Erythroblast (primary cell): ENCODE measurements at regions not wholly inside any gene's neighbourhood (a gene's known extent, or its start where the extent isn't known, plus 50 kb on each side); places are given as distances from the start of the nearest gene placed in this dataset.

Experiments used
- GATA1 ChIP-seq: IDR thresholded peaks from 2 replicates; pipeline ENCODE4 v1.6.1; 2011; ENCODE audit warnings: low read depth, mild to moderate bottlenecking, control low read depth, low read length, moderate library complexity
- POLR2A ChIP-seq: IDR thresholded peaks from 2 replicates; pipeline ENCODE4 v1.6.1; 2011; ENCODE audit warnings: mild to moderate bottlenecking, low read length

DNA sequence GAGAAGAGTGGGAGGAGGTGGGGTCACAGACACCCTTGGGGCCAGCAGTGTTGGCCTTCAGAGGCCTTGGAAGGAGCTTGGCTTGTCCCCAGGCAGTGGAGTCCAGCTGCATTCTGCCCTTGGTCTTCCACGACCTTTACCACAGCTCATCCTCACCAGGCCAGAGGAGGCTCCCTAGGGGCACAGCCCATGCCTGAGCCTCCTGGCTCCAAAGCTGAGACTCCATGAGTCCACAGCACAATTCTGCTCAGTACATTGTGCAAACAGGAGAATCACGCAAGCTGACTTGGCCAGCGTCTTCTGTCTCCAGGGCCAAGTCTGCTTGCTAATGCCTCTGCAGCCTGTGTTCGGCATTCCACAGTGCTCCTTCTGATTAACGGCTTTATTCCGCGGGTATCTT, 337.2 kb downstream of the SMOC2 start:
- no peak for TF ChIP-seq POLR2A
- TF ChIP-seq GATA1: no peak
